CD8-positive, alpha-beta memory T cell (primary cell): ENCODE measurements at regions not wholly inside any gene's neighbourhood (a gene's known extent, or its start where the extent isn't known, plus 50 kb on each side); places are given as distances from the start of the nearest gene placed in this dataset.

Source experiments
- CTCF ChIA-PET: fragments of 350-600 bp; sonication (Branson Sonifier 250); formaldehyde crosslinking; loops from one replicate; lab custom pipeline; 2021; ENCODE audit warnings: antibody characterized with exemption; lab: Charles Lee
- POLR2A ChIA-PET: fragments of 350-600 bp; sonication (Branson Sonifier 250); formaldehyde crosslinking; loops from one replicate; lab custom pipeline; 2021; ENCODE audit warnings: antibody characterized with exemption; lab: Charles Lee
- DNase-seq, 5 donors: peaks; one replicate each; pipeline versions ENCODE4 v3.0.0 to v3.0.0-alpha.2; 2020 to 2022; ENCODE audit warnings: mixed read lengths in 1 of 5
- H3K27ac ChIP-seq: one replicate; pipeline ENCODE4 v1.7.0; 2013; ENCODE audit warnings: low read depth, mild to moderate bottlenecking, low read length, moderate library complexity
- H3K27me3 ChIP-seq: 2 replicates; pipeline ENCODE4 v1.7.0; 2013; ENCODE audit warnings: low read length, mild to moderate bottlenecking; ENCODE audit not compliant: insufficient read depth, poor library complexity, severe bottlenecking
- H3K36me3 ChIP-seq: 2 replicates; pipeline ENCODE4 v1.7.0; 2013; ENCODE audit warnings: mild to moderate bottlenecking, low read length, moderate library complexity; ENCODE audit not compliant: insufficient read depth
- H3K4me1 ChIP-seq: 2 replicates; pipeline ENCODE4 v1.7.0; 2013; ENCODE audit warnings: mild to moderate bottlenecking, low read length, moderate library complexity; ENCODE audit not compliant: insufficient read depth
- H3K4me3 ChIP-seq: 2 replicates; pipeline ENCODE4 v1.7.0; 2013; ENCODE audit warnings: mild to moderate bottlenecking, low read length
- H3K9me3 ChIP-seq: 2 replicates; pipeline ENCODE4 v1.7.0; 2013; ENCODE audit warnings: mild to moderate bottlenecking, low read length
- H3K27ac Mint-ChIP-seq, 8 donors: one replicate each; pipeline ENCODE4 v1.8.0; 2020 to 2021; ENCODE audit warnings: mixed read lengths in 8 of 8, mild to moderate bottlenecking in 6 of 8, inconsistent platforms in 3 of 8, moderate library complexity in 3 of 8
- H3K27me3 Mint-ChIP-seq, 2 donors: one replicate each; pipeline ENCODE4 v1.8.0; 2020 to 2021; ENCODE audit warnings: mixed read lengths in 2 of 2, mild to moderate bottlenecking in 1 of 2, moderate library complexity in 1 of 2
- H3K36me3 Mint-ChIP-seq, 3 donors: one replicate each; pipeline ENCODE4 v1.8.0; 2020 to 2021; ENCODE audit warnings: mixed read lengths in 3 of 3, inconsistent platforms in 1 of 3, mild to moderate bottlenecking in 1 of 3
- H3K4me1 Mint-ChIP-seq, 3 donors: one replicate each; pipeline ENCODE4 v1.8.0; 2020 to 2021; ENCODE audit warnings: mixed read lengths in 3 of 3, inconsistent platforms in 1 of 3, mild to moderate bottlenecking in 1 of 3
- H3K4me3 Mint-ChIP-seq, 7 donors: one replicate each; pipeline ENCODE4 v1.8.0; 2020 to 2021; ENCODE audit warnings: mixed read lengths in 7 of 7, mild to moderate bottlenecking in 6 of 7, moderate library complexity in 4 of 7, inconsistent platforms in 2 of 7
- H3K9me3 Mint-ChIP-seq, 5 donors: one replicate each; pipeline ENCODE4 v1.8.0; 2020 to 2022; ENCODE audit warnings: mixed read lengths in 5 of 5, mild to moderate bottlenecking in 3 of 5, moderate library complexity in 2 of 5, inconsistent platforms in 1 of 5

GRCh38 chr10:130254243-130254642 is 118.1 kb downstream of the GLRX3 start:
- Mint-ChIP-seq H3K36me3 (peaks cover 0 to 10% (median 2%) of the 10 kb centered on the region in 3 donors), H3K4me1 (no peaks in the 10 kb centered on the region), H3K9me3 (peaks cover 0 to 2% (median 0%) of the 10 kb centered on the region in 5 donors), H3K27ac (no peak overlapping the region), H3K4me3 (no peak overlapping the region), H3K27me3 (peaks cover 0 to 1% of the 10 kb centered on the region in 2 donors)
- ChIA-PET CTCF (no interaction called here), POLR2A (no interaction called here)
- H3K9me3 ChIP-seq: no peaks in the 10 kb centered on the region
- H3K4me3 ChIP-seq: no peak overlapping the region
- H3K36me3 ChIP-seq: no peaks in the 10 kb centered on the region
- no peak overlapping the region for H3K27ac ChIP-seq
- H3K27me3 ChIP-seq: no peaks in the 10 kb centered on the region
- no peak for DNase-seq
- no peaks in the 10 kb centered on the region for H3K4me1 ChIP-seq

- Mint-ChIP-seq H3K27me3 (peaks cover 0 to 1% of the 10 kb centered on the region in 2 donors), H3K36me3 (peaks cover 0 to 10% (median 2%) of the 10 kb centered on the region in 3 donors), H3K27ac (no peak overlapping the region), H3K4me1 (no peaks in the 10 kb centered on the region), H3K9me3 (peaks cover 0 to 2% (median 0%) of the 10 kb centered on the region in 5 donors), H3K4me3 (no peak overlapping the region)
- no peaks in the 10 kb centered on the region for H3K4me1 ChIP-seq
- CTCF ChIA-PET: no interaction called here
- H3K27ac ChIP-seq: no peak overlapping the region
- H3K27me3 ChIP-seq: no peaks in the 10 kb centered on the region
- H3K9me3 ChIP-seq: no peaks in the 10 kb centered on the region
- DNase-seq: no peak
- no peaks in the 10 kb centered on the region for H3K36me3 ChIP-seq
- H3K4me3 ChIP-seq: no peak overlapping the region
- POLR2A ChIA-PET: no interaction called here
These were observed 118.5 kb downstream of the GLRX3 start for GRCh38 chr10:130254662-130255061.

GRCh38 chr10:130255777-130256176 is 119.6 kb downstream of the GLRX3 start:
- no peak overlapping the region for H3K27ac Mint-ChIP-seq
- Histone ChIP-seq H3K36me3 (no peaks in the 10 kb centered on the region), H3K27me3 (no peaks in the 10 kb centered on the region), H3K9me3 (no peaks in the 10 kb centered on the region), H3K4me3 (no peak overlapping the region), H3K4me1 (no peaks in the 10 kb centered on the region), H3K27ac (no peak overlapping the region)
- peaks cover 0 to 12% (median 2%) of the 10 kb centered on the region in 3 donors for H3K36me3 Mint-ChIP-seq
- peaks cover 0 to 2% (median 0%) of the 10 kb centered on the region in 5 donors for H3K9me3 Mint-ChIP-seq
- POLR2A ChIA-PET: no interaction called here
- DNase-seq: no peak
- CTCF ChIA-PET: no interaction called here
- peaks cover 0 to 1% of the 10 kb centered on the region in 2 donors for H3K27me3 Mint-ChIP-seq
- no peaks in the 10 kb centered on the region for H3K4me1 Mint-ChIP-seq
- H3K4me3 Mint-ChIP-seq: no peak overlapping the region

GRCh38 chr10:130257897-130258296 is 121.7 kb downstream of the GLRX3 start:
- no peak overlapping the region for H3K27ac Mint-ChIP-seq
- Histone ChIP-seq H3K4me1 (no peaks in the 10 kb centered on the region), H3K27ac (no peak overlapping the region), H3K36me3 (no peaks in the 10 kb centered on the region), H3K9me3 (no peaks in the 10 kb centered on the region), H3K4me3 (no peak overlapping the region), H3K27me3 (no peaks in the 10 kb centered on the region)
- peaks cover 0 to 1% of the 10 kb centered on the region in 2 donors for H3K27me3 Mint-ChIP-seq
- H3K4me1 Mint-ChIP-seq: no peaks in the 10 kb centered on the region
- POLR2A ChIA-PET: no interaction called here
- peaks cover 0 to 2% (median 0%) of the 10 kb centered on the region in 5 donors for H3K9me3 Mint-ChIP-seq
- CTCF ChIA-PET: no interaction called here
- no peak for DNase-seq
- peaks cover 0 to 7% (median 2%) of the 10 kb centered on the region in 3 donors for H3K36me3 Mint-ChIP-seq
- H3K4me3 Mint-ChIP-seq: no peak overlapping the region

GRCh38 chr10:130259380-130259779 is 123.2 kb downstream of the GLRX3 start:
- H3K4me3 Mint-ChIP-seq: no peak overlapping the region
- peaks cover 0 to 14% (median 5%) of the 10 kb centered on the region in 3 donors for H3K36me3 Mint-ChIP-seq
- POLR2A ChIA-PET: no interaction called here
- H3K9me3 Mint-ChIP-seq: peaks cover 0 to 11% (median 0%) of the 10 kb centered on the region in 5 donors
- no peak for DNase-seq
- H3K27me3 Mint-ChIP-seq: peaks cover 0 to 10% of the 10 kb centered on the region in 2 donors
- no peaks in the 10 kb centered on the region for H3K4me1 Mint-ChIP-seq
- H3K36me3 ChIP-seq: no peaks in the 10 kb centered on the region
- H3K4me1 ChIP-seq: no peaks in the 10 kb centered on the region
- no peak overlapping the region for H3K27ac ChIP-seq
- H3K27ac Mint-ChIP-seq: no peak overlapping the region
- CTCF ChIA-PET: no interaction called here
- no peaks in the 10 kb centered on the region for H3K27me3 ChIP-seq
- H3K4me3 ChIP-seq: no peak overlapping the region
- H3K9me3 ChIP-seq: no peaks in the 10 kb centered on the region

- no peak overlapping the region for H3K27ac ChIP-seq
- POLR2A ChIA-PET: no interaction called here
- Mint-ChIP-seq H3K27me3 (peaks cover 0 to 8% of the 10 kb centered on the region in 2 donors), H3K9me3 (peaks cover 0 to 14% (median 0%) of the 10 kb centered on the region in 5 donors), H3K4me3 (no peak overlapping the region), H3K4me1 (no peaks in the 10 kb centered on the region), H3K36me3 (peaks cover 0 to 15% (median 7%) of the 10 kb centered on the region in 3 donors), H3K27ac (no peak overlapping the region)
- CTCF ChIA-PET: no interaction called here
- H3K9me3 ChIP-seq: no peaks in the 10 kb centered on the region
- no peak overlapping the region for H3K4me3 ChIP-seq
- no peak for DNase-seq
- H3K27me3 ChIP-seq: no peaks in the 10 kb centered on the region
- no peaks in the 10 kb centered on the region for H3K4me1 ChIP-seq
- no peaks in the 10 kb centered on the region for H3K36me3 ChIP-seq
These were observed 125.1 kb downstream of the GLRX3 start for GRCh38 chr10:130261306-130261705.

- Histone ChIP-seq H3K27me3 (no peaks in the 10 kb centered on the region), H3K4me3 (no peak overlapping the region), H3K27ac (no peak overlapping the region), H3K4me1 (no peaks in the 10 kb centered on the region), H3K36me3 (no peaks in the 10 kb centered on the region), H3K9me3 (no peaks in the 10 kb centered on the region)
- DNase-seq: no peak
- Mint-ChIP-seq H3K4me3 (no peak overlapping the region), H3K27me3 (peaks cover 0 to 8% of the 10 kb centered on the region in 2 donors), H3K9me3 (peaks cover 0 to 14% (median 0%) of the 10 kb centered on the region in 5 donors), H3K36me3 (peaks cover 0 to 15% (median 7%) of the 10 kb centered on the region in 3 donors), H3K27ac (no peak overlapping the region), H3K4me1 (no peaks in the 10 kb centered on the region)
- ChIA-PET POLR2A (no interaction called here), CTCF (no interaction called here)
These were observed 125.6 kb downstream of the GLRX3 start for GRCh38 chr10:130261766-130262165.

- peaks cover 0 to 20% (median 2%) of the 10 kb centered on the region in 5 donors for H3K9me3 Mint-ChIP-seq
- ChIA-PET CTCF (no interaction called here), POLR2A (no interaction called here)
- peaks cover 0 to 8% of the 10 kb centered on the region in 2 donors for H3K27me3 Mint-ChIP-seq
- no peaks in the 10 kb centered on the region for H3K9me3 ChIP-seq
- H3K36me3 Mint-ChIP-seq: peaks cover 0 to 15% (median 5%) of the 10 kb centered on the region in 3 donors
- H3K4me1 ChIP-seq: no peaks in the 10 kb centered on the region
- no peaks in the 10 kb centered on the region for H3K27me3 ChIP-seq
- no peaks in the 10 kb centered on the region for H3K4me1 Mint-ChIP-seq
- DNase-seq: no peak
- no peak overlapping the region for H3K27ac ChIP-seq
- no peak overlapping the region for H3K4me3 Mint-ChIP-seq
- H3K36me3 ChIP-seq: no peaks in the 10 kb centered on the region
- H3K4me3 ChIP-seq: no peak overlapping the region
- H3K27ac Mint-ChIP-seq: no peak overlapping the region
These were observed 127.1 kb downstream of the GLRX3 start for GRCh38 chr10:130263289-130263688.
